HG03135 (cell line): ENCODE measurements at regions not wholly inside any gene's neighbourhood (a gene's known extent, or its start where the extent isn't known, plus 50 kb on each side); places are given as distances from the start of the nearest gene placed in this dataset.

Source experiments
- ATAC-seq: cut with Tn5 transposase; IDR thresholded peaks from one replicate; pipeline ENCODE4 v1.9.1; 2021; ENCODE audit warnings: mild to moderate bottlenecking, moderate library complexity; ENCODE audit not compliant: unreplicated experiment

DNA sequence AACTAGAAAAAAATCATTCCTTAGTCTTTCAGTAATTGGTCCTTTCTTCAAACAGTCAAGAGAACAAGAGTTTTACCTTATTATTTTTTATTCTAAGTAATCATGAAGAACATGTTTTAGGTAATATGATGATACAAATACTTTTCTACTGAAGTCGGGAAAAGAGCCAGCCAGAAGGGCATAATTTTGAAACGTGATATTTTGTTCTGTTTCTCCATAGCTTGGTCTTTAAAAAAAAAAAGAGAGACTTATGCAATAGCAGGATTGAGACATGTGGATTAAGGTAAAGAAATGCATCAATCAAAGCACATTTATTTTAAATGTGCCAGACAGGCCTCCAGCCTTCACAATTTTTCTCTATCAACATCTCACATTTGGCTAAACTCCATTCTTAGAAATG, 1016.8 kb downstream of the CNTNAP5 start:
- no peak for ATAC-seq

DNA sequence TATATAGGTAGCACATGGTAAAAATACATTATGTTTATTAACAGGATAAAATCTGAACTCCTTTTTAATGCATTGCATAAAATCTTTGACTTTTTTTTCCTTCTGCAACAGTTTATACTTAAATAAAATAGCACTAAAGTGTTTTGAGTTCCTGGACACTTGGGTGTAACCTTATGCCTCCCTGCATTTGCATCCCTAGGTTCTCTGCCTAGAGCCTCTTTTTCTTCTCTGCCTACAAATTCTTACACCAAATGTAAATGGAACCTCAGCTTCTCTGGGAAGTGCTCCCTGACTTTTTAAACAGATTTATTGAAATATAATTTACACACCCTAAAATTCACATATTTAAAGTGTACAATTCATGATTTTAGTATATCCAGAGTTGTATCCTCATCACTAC, 1017.6 kb downstream of the CNTNAP5 start:
- ATAC-seq = no peak

DNA sequence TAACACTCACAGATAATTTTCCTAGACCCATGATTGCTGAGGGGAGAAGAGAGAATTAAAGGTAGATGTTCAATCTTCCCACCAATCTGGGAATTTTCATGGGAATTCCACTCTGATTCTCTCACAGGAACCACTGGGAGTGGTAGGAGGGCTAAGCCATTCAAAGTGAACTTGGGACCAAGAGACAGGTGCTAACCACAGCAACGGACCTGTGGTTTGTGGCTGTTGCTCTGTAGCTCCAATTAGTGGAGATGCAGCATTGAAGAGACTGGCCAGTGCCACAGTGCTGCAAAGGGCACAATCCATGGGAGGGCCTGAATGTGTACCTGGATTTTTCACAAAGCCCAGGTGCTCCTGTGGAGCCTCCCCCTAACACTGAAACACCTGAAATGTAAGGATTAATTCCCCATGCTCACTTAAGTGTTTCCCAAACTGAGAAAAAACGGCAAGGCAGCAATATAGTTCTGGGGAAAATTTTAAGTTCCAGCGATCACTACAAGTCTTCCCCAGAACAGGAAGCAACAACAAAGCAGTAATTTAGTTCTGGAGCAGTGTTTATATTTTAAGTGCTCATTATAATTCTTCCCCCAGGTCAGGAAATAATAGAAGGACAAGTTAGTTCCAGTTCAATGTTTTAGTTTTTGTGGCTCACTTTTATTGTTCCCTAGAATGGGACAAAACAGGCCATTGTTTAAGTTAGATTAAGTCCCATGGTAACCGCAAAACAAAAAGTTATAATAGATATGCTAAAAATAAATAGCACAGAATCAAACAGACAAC, 1045.8 kb downstream of the CNTNAP5 start:
- ATAC-seq = no peak

DNA sequence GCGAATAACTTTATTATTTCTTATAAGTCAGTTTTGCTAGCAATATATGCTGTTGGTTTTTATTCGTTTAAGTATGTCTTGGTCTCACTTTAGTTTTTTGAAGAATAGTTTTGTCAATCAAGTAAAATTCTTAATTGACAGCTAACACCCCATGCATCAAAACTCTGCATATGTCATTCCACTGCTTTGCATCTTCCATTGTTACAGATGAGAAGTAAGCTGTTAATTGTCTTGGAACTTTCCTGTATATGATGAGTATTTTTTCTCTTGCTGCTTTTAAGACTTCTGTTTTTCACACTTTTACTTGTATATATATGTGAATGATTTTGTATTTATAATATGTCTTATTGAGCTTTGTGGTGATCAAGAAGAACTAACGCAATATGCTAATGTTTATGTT, 1048.4 kb downstream of the CNTNAP5 start:
- no peak for ATAC-seq

DNA sequence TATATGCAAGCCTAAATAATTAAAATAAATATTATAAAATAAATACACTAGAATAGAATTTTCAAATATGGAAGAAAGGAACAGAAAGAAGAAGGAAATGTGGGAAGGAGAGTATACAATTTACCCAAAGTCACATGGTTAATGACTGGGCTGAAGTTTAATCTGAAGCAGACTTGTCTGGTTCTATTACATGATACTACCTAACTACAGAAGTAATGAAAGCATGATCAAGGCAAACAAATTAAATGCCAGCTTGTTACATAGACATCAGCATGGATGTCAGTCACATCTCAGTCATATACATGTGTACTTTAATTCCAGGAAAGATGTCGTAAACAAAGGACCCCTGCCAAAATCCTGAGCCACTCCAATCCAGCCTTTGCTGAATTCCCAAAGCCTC, 1060.8 kb downstream of the CNTNAP5 start:
- ATAC-seq = no peak

DNA sequence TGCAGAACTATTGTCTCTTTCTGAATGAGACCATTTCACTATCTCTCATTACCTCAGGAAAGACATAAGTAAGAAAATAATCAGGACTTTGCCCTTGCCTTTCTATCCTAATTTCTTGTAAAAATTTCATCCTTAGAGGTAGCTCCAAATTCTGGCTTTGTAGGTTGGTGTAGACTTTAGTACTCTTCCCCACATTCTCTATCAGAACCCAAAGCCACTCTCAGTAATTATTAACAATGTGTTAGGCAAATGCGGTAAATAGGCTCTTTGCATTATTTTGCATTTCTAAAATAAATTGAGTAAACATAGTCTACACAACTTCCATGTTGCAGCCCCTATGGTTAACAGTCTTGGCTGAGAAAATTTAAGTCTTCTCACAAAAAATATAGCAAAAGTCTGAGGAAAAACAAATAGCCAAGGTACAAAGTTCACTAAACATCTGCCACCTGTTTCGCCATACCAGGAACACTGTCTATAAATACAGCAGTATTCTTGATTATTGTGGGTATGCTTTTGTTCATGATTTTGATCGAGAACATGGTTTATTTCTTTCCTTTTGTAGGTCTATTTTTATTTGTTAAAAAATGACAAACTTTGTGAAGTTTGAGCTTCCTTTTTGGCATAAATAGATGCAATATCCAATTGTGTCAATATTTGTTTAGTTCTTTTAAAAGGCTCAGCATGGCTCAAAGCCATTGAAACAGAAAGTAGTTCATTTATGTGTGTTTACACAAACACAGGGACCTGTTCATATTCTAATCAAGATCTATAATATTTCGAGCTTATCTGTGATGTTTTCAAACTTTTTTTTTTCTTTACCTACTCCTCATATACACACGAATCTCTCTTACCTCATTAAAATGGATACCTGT, 1061.5 kb downstream of the CNTNAP5 start:
- no peak for ATAC-seq

DNA sequence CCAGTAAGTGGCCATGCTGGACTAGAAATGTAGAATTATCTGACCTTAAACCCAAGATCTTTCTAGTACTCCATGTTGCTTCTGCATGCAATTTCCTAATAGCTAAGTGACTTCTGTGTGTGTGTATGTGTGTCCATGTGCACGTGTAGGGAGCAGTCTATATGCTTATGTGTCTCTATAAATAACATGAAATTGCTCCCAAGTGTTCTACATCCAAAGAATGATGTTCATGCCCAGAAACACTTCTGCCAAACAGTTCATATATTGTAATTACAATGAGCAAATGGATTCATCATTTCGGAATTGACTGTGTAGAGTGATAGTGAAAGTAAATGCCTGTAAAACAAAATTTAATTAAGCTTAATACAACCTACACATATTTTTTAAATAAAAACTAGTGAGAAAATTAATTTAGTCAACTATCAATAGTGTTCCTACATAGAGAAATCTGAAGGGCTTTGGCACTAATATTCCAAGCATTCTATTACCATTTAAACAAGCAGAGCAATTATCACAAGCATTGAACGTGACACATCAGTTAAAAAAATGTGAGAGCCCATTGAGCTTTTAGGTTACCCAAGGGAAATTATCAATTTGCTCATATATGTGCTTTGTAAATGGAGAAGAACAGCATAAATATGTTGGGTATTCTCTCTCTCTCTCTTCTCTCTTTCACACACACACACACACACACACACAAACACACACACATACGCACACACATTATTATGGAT, 1067.4 kb downstream of the CNTNAP5 start:
- no peak for ATAC-seq

DNA sequence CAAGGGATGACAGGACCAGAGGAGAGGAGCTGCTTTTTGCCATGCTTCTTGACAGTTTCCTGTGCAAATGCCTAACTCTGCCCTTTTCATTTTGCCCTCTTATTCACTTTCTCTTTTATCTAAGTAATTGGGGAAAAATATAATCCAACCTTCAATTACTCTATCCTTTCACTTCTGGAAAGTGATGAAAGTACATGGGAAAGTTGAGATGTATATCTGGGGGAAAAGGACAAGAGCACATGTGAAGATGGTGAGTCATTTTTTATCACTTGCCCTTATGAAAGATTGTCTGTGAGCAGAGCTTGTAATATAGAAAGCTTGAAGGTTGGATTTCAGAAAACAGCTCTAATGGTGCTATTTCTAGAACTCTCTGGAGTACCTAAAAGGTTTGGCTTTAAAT, 1070.7 kb downstream of the CNTNAP5 start:
- ATAC-seq = no peak

DNA sequence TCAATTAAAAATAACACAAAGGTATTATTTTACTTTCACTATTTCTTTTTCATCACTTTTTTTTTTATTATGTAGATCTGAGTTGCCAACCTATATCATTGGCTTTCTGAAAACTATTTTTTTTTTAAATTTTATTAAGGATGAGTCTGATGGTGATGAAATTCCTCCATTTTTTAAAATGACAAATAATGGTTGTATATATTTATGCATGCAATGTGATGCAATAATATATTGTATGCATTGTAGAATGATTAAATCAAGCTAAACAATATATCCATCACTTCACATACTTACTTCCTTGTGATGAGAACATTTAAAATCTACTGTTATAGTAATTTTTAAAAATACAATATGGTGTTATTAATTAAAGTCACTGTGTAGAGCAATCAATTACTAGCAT, 1081.6 kb downstream of the CNTNAP5 start:
- no peak for ATAC-seq

DNA sequence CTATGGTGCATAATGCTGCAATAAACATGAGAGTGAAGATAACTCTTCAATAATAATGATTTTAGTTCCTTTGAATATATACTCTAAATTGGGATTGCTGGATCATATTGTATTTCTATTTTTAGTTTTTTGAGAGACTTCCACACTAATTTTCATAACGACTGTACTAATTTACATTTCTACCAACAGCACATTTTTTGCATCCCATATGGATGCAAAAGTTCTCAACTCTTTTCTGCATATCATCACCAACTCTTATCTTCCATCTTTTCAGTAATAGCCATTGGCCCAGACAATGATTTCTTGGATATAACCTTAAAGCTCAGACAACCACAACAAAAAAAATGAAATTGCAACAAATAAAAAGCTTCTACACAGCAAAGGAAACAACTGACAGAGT, 1082.4 kb downstream of the CNTNAP5 start:
- no peak for ATAC-seq

DNA sequence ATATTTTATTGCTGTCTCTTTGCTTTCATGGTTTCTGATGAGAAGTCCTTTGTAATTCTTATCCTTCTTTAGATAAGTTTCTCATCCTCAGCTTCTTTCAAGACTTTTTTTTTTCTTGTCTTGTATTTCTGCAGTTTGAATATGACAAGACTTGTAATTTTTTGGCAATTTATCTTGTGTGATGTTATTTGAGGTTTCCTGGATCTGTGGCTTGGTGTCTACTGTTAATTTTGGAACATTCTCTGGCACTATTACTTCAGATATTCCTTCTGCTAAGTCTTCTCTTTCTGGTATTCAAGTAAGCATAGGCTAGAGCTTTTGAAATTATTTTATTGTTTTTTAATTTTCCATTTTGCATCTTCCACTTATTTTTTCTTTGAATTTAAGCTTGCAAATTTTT, 1083.2 kb downstream of the CNTNAP5 start:
- ATAC-seq = no peak

DNA sequence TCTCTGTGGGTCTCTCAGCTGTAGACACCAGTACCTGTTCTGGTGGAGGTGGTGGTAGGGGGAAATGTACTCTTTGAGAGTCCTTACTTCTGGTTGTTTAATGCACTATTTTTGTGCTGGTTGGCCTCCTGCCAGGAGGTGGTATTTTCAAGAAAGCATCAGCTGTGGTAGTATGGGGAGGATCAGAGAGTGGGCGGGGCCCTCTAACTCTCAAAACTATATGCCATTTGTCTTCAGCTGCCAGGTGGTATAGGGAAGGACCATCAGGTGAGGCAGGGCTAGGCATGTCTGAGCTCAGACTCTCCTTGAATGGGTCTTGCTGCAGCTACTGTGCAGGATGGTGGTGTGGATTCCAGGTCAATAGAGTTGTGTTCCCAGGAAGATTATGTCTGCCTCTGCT, 1100.8 kb downstream of the CNTNAP5 start:
- no peak for ATAC-seq

DNA sequence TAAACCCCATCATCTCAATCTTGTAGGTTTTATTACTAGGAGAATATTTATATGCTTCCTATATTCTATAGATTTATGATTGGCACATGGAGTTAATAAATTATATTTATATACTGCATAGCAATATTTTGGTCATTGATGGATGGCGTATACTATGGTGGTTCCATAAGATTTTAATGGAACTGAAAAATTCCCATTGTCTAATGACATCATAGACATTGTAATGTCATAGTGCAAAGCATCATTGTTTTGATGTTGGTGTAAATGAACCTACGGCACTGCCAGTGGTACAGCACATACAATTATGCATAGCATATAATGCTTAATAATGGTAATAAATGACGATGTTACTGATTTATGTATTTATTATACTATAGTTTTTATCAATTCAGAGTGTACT, 1135.9 kb downstream of the CNTNAP5 start:
- no peak for ATAC-seq

DNA sequence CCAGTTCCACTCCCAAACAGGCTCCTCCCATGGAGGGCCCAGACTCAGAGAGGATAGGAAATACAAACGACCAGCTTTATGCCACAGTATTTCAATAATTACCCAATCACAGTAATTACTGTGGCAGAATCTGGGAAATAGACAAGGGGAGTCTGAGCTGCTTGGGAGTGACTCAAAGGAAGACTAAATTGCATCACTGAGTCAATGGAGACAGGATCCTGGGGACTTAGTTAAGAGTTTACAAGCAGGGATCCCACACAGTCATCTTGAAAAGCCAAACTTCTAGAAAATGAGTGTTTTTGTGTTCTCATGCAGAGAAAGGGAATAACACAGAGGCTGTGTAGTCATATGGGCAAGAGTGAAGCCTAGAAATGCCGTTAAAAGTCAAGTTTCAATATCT, 1142.1 kb downstream of the CNTNAP5 start:
- no peak for ATAC-seq

DNA sequence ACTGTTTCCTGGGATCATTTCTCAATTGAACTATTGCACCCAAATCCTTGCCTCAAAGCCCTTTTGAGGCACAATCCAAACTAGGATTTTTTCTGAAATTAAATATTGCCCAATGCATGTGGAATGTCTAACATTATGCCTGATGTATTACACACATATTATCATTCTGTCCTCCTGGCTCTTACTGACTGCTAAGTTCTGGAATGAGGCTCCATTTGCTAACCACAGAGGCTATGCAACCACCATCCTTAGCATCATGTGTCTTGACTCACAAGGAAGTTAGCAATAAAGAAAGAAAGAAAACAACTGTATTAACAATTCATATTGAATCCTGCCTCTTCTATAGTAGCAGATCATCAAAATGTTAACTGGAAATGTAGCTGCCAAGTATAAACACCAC, 1142.7 kb downstream of the CNTNAP5 start:
- ATAC-seq = no peak

DNA sequence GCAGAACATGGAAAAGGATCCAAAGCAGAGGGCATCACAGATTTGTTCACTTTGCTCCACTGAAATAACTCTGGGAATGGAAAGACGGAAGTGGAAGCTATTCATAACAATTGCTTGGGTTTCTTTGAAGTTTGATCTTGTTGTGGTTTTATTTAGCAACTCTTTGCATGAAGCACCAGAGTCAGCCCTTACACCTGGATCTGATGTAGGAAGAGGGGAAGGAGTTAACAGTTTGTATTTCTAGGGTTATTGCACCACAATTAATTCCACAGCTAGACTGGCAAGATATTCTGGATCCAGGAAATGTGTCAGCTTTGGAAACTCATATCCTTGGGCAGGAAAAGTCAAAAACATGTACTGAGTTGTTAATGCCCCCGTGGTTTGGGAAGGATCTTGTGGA, 1143.4 kb downstream of the CNTNAP5 start:
- no peak for ATAC-seq

DNA sequence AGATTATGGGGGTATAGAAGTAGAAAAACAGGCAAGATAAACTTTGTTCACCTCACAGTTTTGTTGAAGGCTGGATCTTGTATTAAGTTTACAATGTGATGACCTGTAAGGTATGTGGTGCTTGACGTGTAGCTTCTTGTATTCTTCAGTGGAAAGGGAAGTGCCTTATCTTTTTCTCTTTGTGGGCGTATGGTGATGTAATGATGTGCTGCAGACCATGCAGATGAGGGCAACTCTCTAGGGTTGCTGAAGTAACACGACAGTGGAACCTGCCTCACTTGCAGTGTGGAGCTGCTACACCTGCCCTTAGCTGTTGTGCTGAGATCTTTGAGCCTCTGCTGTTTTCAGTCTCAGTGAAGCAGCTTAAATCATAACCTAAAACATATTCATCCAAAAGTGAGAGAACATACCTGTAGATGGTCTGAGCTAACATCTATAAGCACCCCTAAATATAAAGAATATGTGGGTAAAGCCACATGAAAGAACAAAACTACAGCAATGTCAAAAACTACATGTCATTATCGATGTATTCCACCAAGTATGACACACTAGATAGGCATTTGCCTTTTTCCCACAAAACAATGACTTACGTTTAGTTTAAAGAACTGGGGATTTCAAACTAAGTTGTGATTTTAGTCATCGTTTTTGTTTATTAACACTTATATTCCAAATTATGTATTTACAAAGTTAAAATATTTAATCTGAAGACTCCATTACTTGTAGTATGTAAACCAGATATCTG, 1144.1 kb downstream of the CNTNAP5 start:
- no peak for ATAC-seq

DNA sequence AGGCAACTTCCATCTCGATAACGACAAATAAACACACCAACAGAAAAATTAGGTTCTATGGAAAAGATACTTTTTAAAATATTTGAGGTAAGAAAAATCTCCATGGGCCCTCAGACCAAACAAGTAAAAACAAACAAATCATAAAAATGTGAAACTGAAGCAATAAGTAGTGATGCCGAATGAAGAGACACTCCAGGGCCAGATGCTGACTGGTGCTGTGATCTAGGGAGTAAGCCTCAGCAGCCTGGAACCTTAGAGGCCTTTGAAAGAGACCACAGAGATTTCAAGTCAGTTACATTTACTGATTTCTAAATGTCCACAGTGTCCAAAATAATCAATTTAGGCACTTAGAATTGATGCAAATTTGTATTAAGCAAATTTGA, 1144.7 kb downstream of the CNTNAP5 start:
- no peak for ATAC-seq

DNA sequence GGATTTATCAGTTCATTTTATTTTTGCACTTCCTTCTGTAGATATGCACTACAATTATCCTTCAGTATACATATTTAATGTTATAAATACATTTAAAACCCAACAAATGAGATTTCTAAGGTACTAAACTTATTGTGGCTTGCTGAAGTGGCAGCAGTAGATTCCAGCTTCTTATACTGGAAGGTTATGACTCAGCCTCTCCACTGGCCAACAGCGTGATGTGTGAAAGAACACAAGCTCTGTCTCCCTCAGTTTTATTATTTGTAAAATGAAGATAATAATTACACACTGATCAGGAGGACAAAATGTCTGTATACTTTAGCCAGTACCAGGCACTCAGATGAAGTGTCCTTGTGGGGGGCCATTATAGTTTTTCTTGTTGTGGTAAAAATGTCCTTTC, 1147.1 kb downstream of the CNTNAP5 start:
- ATAC-seq = no peak

DNA sequence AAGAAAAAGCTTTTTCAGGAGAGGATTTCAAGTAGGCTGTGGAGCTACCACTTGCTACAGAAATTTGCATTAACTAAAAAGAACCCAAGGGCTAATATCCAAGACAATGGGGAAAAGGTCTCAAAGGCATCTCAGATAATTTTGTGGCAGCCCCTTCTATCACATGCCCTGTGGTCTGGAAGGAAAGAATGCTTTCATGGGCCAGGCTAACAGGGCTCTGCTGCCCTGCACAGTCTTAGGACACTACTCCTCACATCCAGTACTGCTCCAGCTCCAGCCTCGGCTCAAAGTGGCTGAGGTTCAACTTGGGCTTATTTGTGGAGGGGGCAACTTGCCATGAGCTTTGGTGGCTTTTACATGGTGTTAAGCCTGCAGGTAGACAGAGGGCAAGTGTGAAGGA, 1150.3 kb downstream of the CNTNAP5 start:
- no peak for ATAC-seq

DNA sequence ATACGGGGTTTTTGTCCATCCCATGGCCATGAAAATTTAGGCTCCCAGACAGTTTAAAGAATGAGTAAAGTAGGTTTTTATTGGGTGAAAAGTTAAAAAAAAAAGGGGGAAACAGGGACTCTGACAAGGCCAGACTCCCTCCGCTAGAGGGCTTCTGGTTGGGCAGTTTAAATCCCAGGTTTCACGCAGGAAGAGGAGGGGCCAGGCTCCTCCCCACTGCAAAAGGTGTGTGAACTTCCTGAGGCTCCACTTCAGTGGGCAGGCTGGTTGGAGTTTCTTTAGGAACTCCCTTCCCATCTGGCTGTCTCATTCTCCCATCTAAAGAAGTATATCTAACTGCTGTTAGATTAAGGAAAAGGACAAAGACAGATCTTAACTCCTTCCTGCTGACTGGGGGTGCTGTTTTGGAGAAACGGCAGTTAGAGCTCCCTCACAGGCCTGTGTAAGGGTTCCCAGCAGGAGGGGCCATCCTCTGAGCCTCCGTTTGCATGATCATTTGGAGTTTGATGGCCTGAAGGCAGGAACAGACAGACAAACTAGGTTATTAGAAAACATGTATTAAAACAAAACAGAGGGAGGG, 1160.7 kb downstream of the CNTNAP5 start:
- no peak for ATAC-seq
